Liver (tissue), 7 donors: ENCODE measurements at regions not wholly inside any gene's neighbourhood (a gene's known extent, or its start where the extent isn't known, plus 50 kb on each side); places are given as distances from the start of the nearest gene placed in this dataset.

Source experiments
- DNase-seq: peaks from one replicate; pipeline ENCODE4 v3.0.0-alpha.2; 2017; ENCODE audit warnings: low spot score
- H3K27ac ChIP-seq, 2 donors: one replicate each; pipeline ENCODE4 v1.7.0; 2013; ENCODE audit warnings: inconsistent platforms in 2 of 2, low read length in 2 of 2, control low read depth in 1 of 2, low read depth in 1 of 2, mild to moderate bottlenecking in 1 of 2
- H3K27me3 ChIP-seq, 4 donors: one replicate each; pipeline versions ENCODE4 v1.6.1 to v1.7.0; 2013; ENCODE audit warnings: low read length in 3 of 4, inconsistent platforms in 1 of 4, mild to moderate bottlenecking in 1 of 4, moderate library complexity in 1 of 4; ENCODE audit not compliant: control insufficient read depth in 4 of 4, insufficient read depth in 4 of 4
- H3K36me3 ChIP-seq, 4 donors: one replicate each; pipeline versions ENCODE4 v1.6.1 to v1.7.0; 2013; ENCODE audit warnings: low read length in 3 of 4, mild to moderate bottlenecking in 3 of 4, low read depth in 1 of 4, moderate library complexity in 1 of 4; ENCODE audit not compliant: control insufficient read depth in 4 of 4, insufficient read depth in 3 of 4
- H3K4me1 ChIP-seq, 4 donors: one replicate each; pipeline versions ENCODE4 v1.6.1 to v1.7.0; 2013; ENCODE audit warnings: low read length in 3 of 4, mild to moderate bottlenecking in 3 of 4, moderate library complexity in 1 of 4; ENCODE audit not compliant: control insufficient read depth in 4 of 4, insufficient read depth in 4 of 4
- H3K4me3 ChIP-seq, 3 donors: one replicate each; pipeline versions ENCODE4 v1.6.1 to v1.7.0; 2013; ENCODE audit warnings: low read length in 3 of 3, control low read depth in 1 of 3, low read depth in 1 of 3, mild to moderate bottlenecking in 1 of 3
- H3K9ac ChIP-seq, 2 donors: one replicate each; pipeline ENCODE4 v1.7.0; 2013; ENCODE audit warnings: low read length in 2 of 2, mild to moderate bottlenecking in 2 of 2, moderate library complexity in 2 of 2, control low read depth in 1 of 2, low read depth in 1 of 2
- H3K9me3 ChIP-seq, 4 donors: one replicate each; pipeline versions ENCODE4 v1.6.1 to v1.7.0; 2013; ENCODE audit warnings: low read length in 3 of 4; ENCODE audit not compliant: control insufficient read depth in 4 of 4
- EGR1 ChIP-seq, 2 donors: IDR thresholded peaks; 2 replicates each; pipeline ENCODE4 v1.6.1; 2016 to 2018; ENCODE audit warnings: antibody characterized with exemption in 2 of 2, low read depth in 2 of 2
- HNF4A ChIP-seq, 2 donors: conservative IDR thresholded peaks; 2 replicates each; pipeline ENCODE4 v1.6.1; 2016; ENCODE audit warnings: antibody characterized with exemption in 2 of 2, mild to moderate bottlenecking in 2 of 2
- JUND ChIP-seq, 2 donors: IDR thresholded peaks; 2 replicates each; pipeline ENCODE4 v1.6.1; 2016; ENCODE audit warnings: antibody characterized with exemption in 2 of 2
- REST ChIP-seq: IDR thresholded peaks from 2 replicates; pipeline ENCODE4 v1.6.1; 2016; ENCODE audit warnings: antibody characterized with exemption, mild to moderate bottlenecking
- SP1 ChIP-seq: IDR thresholded peaks from 2 replicates; pipeline ENCODE4 v1.6.1; 2018; ENCODE audit warnings: antibody characterized with exemption, mild to moderate bottlenecking
- ZBTB33 ChIP-seq: IDR thresholded peaks from 2 replicates; pipeline ENCODE4 v1.6.1; 2016; ENCODE audit warnings: antibody characterized with exemption
- WGBS: extraction: QIAGEN DNeasy Blood & Tissue Kit; methylation state at CpG from one replicate; pipeline ENCODE4 v1.1.7; 2013; 5-methylcytosine and 5-hydroxymethylcytosine counted together
- TF ChIP-seq, protein P1 (sequence below): IDR thresholded peaks from 2 replicates; pipeline ENCODE4 v1.6.1; 2016; ENCODE audit warnings: antibody characterized with exemption
- donor health status: healthy.
- donor health status: healthy.
- donor health status: healthy.
- donor health status: healthy.

- TF ChIP-seq JUND (IDR thresholded peaks at IDR 0.05), result no peak
- no peak for TF ChIP-seq ZBTB33
- peak; percentile 1 to 3 for TF ChIP-seq HNF4A (conservative IDR thresholded peaks at IDR 0.05)
- Histone ChIP-seq H3K27ac (peak overlapping the region in 1 of 2 donors; percentile 70), H3K4me1 (peaks cover 0 to 16% (median 9%) of the 10 kb centered on the region in 4 donors), H3K36me3 (no peaks in the 10 kb centered on the region), H3K9me3 (no peaks in the 10 kb centered on the region), H3K27me3 (no peaks in the 10 kb centered on the region), H3K9ac (peak overlapping the region in 1 of 2 donors; percentile 57), H3K4me3 (no peak overlapping the region)
- WGBS, result 55% methylated on average over 14 of the region's 14 CpGs
- no peak for DNase-seq
Measured at GRCh38 chr15:31435912-31436628, 109.4 kb downstream of the KLF13 start.

GRCh38 chr15:31437686-31438085, 111.1 kb downstream of the KLF13 start:
- Histone ChIP-seq H3K27ac (no peak overlapping the region), H3K4me1 (peaks cover 0 to 19% (median 10%) of the 10 kb centered on the region in 4 donors), H3K9ac (no peak overlapping the region), H3K27me3 (no peaks in the 10 kb centered on the region), H3K36me3 (no peaks in the 10 kb centered on the region), H3K4me3 (no peak overlapping the region), H3K9me3 (no peaks in the 10 kb centered on the region)
- WGBS, result 88% methylated on average over 6 of the region's 6 CpGs
- TF ChIP-seq, protein P1, sequence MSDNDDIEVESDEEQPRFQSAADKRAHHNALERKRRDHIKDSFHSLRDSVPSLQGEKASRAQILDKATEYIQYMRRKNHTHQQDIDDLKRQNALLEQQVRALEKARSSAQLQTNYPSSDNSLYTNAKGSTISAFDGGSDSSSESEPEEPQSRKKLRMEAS, result no peak
- TF ChIP-seq REST, result no peak
- no peak for TF ChIP-seq EGR1 (IDR thresholded peaks at IDR 0.05; ENCODE audit: low read depth in 2 of 2)
- no peak for TF ChIP-seq ZBTB33
- TF ChIP-seq SP1, result no peak
- DNase-seq, result no peak
